HepG2 (cell line): ENCODE measurements at regions not wholly inside any gene's neighbourhood (a gene's known extent, or its start where the extent isn't known, plus 50 kb on each side); places are given as distances from the start of the nearest gene placed in this dataset.
"Not testable (repeated sequence)": the region's sequence is repeated elsewhere in the genome, so short reads cannot be mapped to it uniquely, and the experiment has no call there.

Source experiments
- ATAC-seq: fragments of 200-7000 bp; cut with Tn5 transposase; 3 replicates; pipeline ENCODE4 v1.9.1; 2020; ENCODE audit warnings: mild to moderate bottlenecking, moderate library complexity
- BruUV-seq: library from RNA; stranded (reverse); fragments of 400-500 nt; replicated peaks from 2 replicates; lab custom pipeline; 2021; lab: Mats Ljungman, UMichigan
- CTCF ChIA-PET: fragments of 300-600 bp; formaldehyde crosslinking; extraction: SDS; loops from one replicate; lab custom pipeline; 2021; ENCODE audit warnings: low total read pairs, inconsistent platforms, low intra/inter-chr PET ratio; lab: Yijun Ruan, JAX
- POLR2A ChIA-PET: fragments of 350-600 bp; sonication (Branson Sonifier 250); formaldehyde crosslinking; loops from one replicate; lab custom pipeline; 2020; ENCODE audit warnings: antibody characterized with exemption, inconsistent platforms; lab: Yijun Ruan, JAX
- DNase-seq: peaks from one replicate; pipeline ENCODE4 v3.0.0-alpha.2; 2015; ENCODE audit warnings: low spot score
- FAIRE-seq: peaks from 3 replicates; lab custom pipeline; 2011; peaks lifted over from hg19 to GRCh38; lab: Jason Lieb, UNC
- H2AFZ ChIP-seq: one replicate; pipeline ENCODE4 v1.6.1; 2011; ENCODE audit warnings: low read length, inconsistent platforms
- H3K27ac ChIP-seq: fragments of 300-600 bp; 3 replicates; pipeline ENCODE4 v1.8.0; 2011; ENCODE audit warnings: mixed run types, mild to moderate bottlenecking, mixed read lengths, low read length, inconsistent platforms; ENCODE audit not compliant: insufficient read depth; ENCODE audit errors: extremely low read length
- H3K27me3 ChIP-seq, 2 experiments: fragments of 200-600 bp in 1 of 2; 2 replicates in 1 of 2; 3 replicates in 1 of 2; pipeline versions ENCODE4 v1.6.0 to v1.8.0; 2011; ENCODE audit warnings: low read length in 2 of 2, mild to moderate bottlenecking in 2 of 2, moderate library complexity in 2 of 2, inconsistent platforms in 1 of 2; ENCODE audit not compliant: insufficient read depth in 2 of 2, control insufficient read depth in 1 of 2
- H3K36me3 ChIP-seq, 2 experiments: fragments of 200-600 bp in 1 of 2; replicated peaks in 1 of 2; 2 replicates in 1 of 2; 3 replicates in 1 of 2; pipeline versions ENCODE4 v1.5.1 to v1.8.0; 2011; ENCODE audit warnings: low read length in 2 of 2, inconsistent platforms in 1 of 2; ENCODE audit not compliant: insufficient read depth in 2 of 2, control insufficient read depth in 1 of 2
- H3K4me1 ChIP-seq: 2 replicates; pipeline ENCODE4 v1.5.1; 2012; ENCODE audit warnings: low read length, inconsistent platforms; ENCODE audit not compliant: insufficient read depth
- H3K4me2 ChIP-seq: 2 replicates; pipeline ENCODE4 v1.6.0; 2011; ENCODE audit warnings: low read depth, low read length, inconsistent platforms
- H3K4me3 ChIP-seq, 3 experiments: fragments of 200-600 bp in 1 of 3; sonication (generic), shearing (Covaris generic) in 1 of 3; replicated peaks in 1 of 3; 2 replicates each; pipeline ENCODE4 v1.5.1; 2011 to 2016; ENCODE audit warnings: low read length in 3 of 3, inconsistent platforms in 2 of 3, low read depth in 2 of 3, mild to moderate bottlenecking in 2 of 3, control low read depth in 1 of 3, mixed read lengths in 1 of 3; ENCODE audit not compliant: insufficient read depth in 1 of 3
- H3K79me2 ChIP-seq: one replicate; pipeline ENCODE4 v1.6.1; 2011; ENCODE audit warnings: low read length, inconsistent platforms; ENCODE audit not compliant: insufficient read depth
- H3K9ac ChIP-seq: 2 replicates; pipeline ENCODE4 v1.6.0; 2011; ENCODE audit warnings: mild to moderate bottlenecking, low read depth, low read length, inconsistent platforms; ENCODE audit not compliant: insufficient read depth
- H3K9me3 ChIP-seq: 2 replicates; pipeline ENCODE4 v1.5.1; 2012; ENCODE audit warnings: mild to moderate bottlenecking, low read length
- H4K20me1 ChIP-seq: 2 replicates; pipeline ENCODE4 v1.6.0; 2011; ENCODE audit warnings: inconsistent platforms, mild to moderate bottlenecking, low read length, moderate library complexity; ENCODE audit not compliant: insufficient read depth
- ELF1 ChIP-seq: sonication (generic); formaldehyde crosslinking; IDR thresholded peaks from 2 replicates; pipeline ENCODE4 v1.4.0; 2020; ENCODE audit warnings: missing genetic modification reagents
- ZBTB3 ChIP-seq: sonication (generic); formaldehyde crosslinking; IDR thresholded peaks from 2 replicates; pipeline ENCODE4 v1.4.0; 2020; ENCODE audit warnings: low read depth, mild to moderate bottlenecking, moderate library complexity, missing genetic modification reagents, borderline replicate concordance
- ZFP36L2 ChIP-seq: sonication (generic); formaldehyde crosslinking; IDR thresholded peaks from 2 replicates; pipeline ENCODE4 v1.4.0; 2020; ENCODE audit warnings: missing genetic modification reagents
- WGBS: methylation state at CpG from one replicate; pipeline ENCODE4 v1.1.6; 2017; ENCODE audit warnings: low lambda C conversion rate; 5-methylcytosine and 5-hydroxymethylcytosine counted together
- in situ Hi-C: cut with HindIII; loops from 2 replicates; pipeline ENCODE4 v1.10.0; 2017; ENCODE audit warnings: low pct_unique_long_range_greater_than_20kb; ENCODE audit not compliant: extremely low pct_ligation_motif_present
- intact Hi-C: fragments of 100-400 bp; cut with micrococcal nuclease; formaldehyde crosslinking; loops from one replicate; pipeline ENCODE4 v1.10.0; 2022; ENCODE audit not compliant: unreplicated experiment
- TF ChIP-seq, protein P1 (sequence below): sonication (generic); formaldehyde crosslinking; IDR thresholded peaks from 2 replicates; pipeline ENCODE4 v1.5.0; 2020; ENCODE audit warnings: missing genetic modification reagents

- BruUV-seq: no TSS peak
- in situ Hi-C loops (no loop called here), intact Hi-C loops (no loop called here)
- ATAC-seq (no peak), DNase-seq (no peak), FAIRE-seq (no peak)
- Histone ChIP-seq H3K9me3 (peaks cover 57% of the 10 kb centered on the region), H2AFZ (no peak overlapping the region), H4K20me1 (no peaks in the 10 kb centered on the region), H3K4me1 (no peaks in the 10 kb centered on the region), H3K4me2 (no peak overlapping the region), H3K27ac (no peak overlapping the region), H3K27me3 (no peaks in the 10 kb centered on the region), H3K79me2 (no peaks in the 10 kb centered on the region), H3K4me3 (no peak overlapping the region)
- POLR2A ChIA-PET: no interaction called here
- TF ChIP-seq ZFP36L2 (CRISPR knock-in tag) (no peak), ZBTB3 (CRISPR knock-in tag) (no peak), ELF1 (no peak)
- TF ChIP-seq, protein P1, sequence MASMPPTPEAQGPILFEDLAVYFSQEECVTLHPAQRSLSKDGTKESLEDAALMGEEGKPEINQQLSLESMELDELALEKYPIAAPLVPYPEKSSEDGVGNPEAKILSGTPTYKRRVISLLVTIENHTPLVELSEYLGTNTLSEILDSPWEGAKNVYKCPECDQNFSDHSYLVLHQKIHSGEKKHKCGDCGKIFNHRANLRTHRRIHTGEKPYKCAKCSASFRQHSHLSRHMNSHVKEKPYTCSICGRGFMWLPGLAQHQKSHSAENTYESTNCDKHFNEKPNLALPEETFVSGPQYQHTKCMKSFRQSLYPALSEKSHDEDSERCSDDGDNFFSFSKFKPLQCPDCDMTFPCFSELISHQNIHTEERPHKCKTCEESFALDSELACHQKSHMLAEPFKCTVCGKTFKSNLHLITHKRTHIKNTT (CRISPR knock-in tag): no peak
- TF ChIP-seq, all 625 proteins: peak for 0
- H3K36me3 ChIP-seq: no peaks in the 10 kb centered on the region
- no peak overlapping the region for H3K9ac ChIP-seq
- CTCF ChIA-PET: no interaction called here
These were observed 507.9 kb downstream of the TTLL7 start for GRCh38 chr1:83490988-83491387.

DNA sequence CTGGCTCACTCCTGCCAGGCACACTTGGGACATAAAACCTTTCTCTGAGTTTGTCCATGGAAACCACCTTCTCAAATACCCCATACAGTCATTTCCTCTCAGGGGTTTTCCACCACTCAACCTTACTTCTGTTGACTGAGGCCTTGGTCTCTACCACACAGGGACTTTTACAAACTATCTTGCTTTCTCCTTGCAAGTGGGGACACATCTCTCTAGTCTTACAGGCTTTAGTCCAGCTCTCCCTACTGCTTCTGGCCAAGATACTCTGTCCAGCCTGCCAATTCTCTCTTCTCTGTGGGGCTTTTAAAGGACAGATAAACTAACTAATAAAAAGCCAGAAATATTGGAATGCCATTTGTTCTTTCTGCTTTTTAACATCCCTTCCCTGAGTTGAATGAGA, 510.8 kb downstream of the TTLL7 start:
- ATAC-seq, H4K20me1 ChIP-seq, POLR2A ChIA-PET, H3K4me1 ChIP-seq, H3K9ac ChIP-seq, H3K4me3 ChIP-seq, H3K79me2 ChIP-seq, H3K36me3 ChIP-seq, H3K4me2 ChIP-seq, FAIRE-seq, H3K27me3 ChIP-seq, H2AFZ ChIP-seq, BruUV-seq, H3K27ac ChIP-seq, in situ Hi-C loops, CTCF ChIA-PET, DNase-seq, intact Hi-C loops: not testable (repeated sequence)
- peaks cover 30% of the 10 kb centered on the region for H3K9me3 ChIP-seq

DNA sequence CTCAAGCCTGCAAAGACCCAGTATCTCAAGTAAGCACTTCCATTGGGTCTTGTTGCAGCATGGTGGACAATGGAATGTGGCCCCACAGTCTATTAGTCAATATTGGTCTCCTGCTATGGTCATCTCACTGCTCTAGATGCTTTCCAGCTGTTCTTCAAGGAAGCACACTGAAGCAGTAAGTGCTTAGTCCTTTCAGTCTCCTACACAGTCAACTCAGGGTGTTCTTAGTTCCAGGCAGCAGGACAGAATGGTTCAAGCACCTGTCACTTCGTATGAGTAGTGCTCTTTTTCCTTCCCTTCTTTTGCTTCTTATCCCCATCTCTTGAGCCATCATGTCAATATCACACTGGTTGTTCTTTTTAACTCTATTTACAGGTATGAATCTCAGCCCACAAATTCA, 511.5 kb downstream of the TTLL7 start:
- ATAC-seq: not testable (repeated sequence)

DNA sequence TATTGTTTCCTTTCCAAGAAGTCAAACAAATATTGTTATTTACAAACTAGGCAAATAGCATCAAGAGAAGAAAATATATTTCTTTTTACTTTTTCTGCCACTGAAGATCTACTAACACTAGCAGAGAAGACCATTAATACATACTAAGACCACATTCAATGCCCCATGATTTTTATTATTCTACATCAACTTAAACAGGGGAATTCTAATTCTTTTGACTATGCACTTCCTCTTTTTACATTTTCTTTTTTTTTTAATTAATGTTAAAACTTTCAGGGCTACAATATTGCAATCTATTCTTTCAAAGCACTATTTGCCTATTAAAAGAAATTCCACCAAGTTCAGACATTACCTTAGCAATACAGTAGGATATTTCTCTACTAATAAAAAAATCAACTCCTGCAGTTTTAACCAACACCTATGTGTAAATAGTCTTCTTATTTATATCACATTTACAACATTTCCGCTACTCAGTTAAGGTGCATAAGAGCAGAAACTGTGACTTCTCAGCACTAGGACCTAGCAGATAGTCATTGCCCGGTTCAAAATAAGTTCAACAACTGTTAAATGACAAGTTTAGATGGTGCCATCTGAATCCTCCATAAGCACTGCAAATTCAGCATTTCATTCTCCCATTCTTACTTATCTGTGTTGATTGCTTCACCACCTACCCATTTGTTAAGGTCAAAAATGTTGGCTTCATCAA, 513.5 kb downstream of the TTLL7 start:
- H3K36me3 ChIP-seq, POLR2A ChIA-PET, CTCF ChIA-PET, H4K20me1 ChIP-seq, H3K27me3 ChIP-seq, H3K4me1 ChIP-seq, ATAC-seq, in situ Hi-C loops, H3K27ac ChIP-seq, FAIRE-seq, BruUV-seq, H3K9ac ChIP-seq, H3K79me2 ChIP-seq, H2AFZ ChIP-seq, DNase-seq, H3K4me2 ChIP-seq, H3K4me3 ChIP-seq, intact Hi-C loops: not testable (repeated sequence)
- H3K9me3 ChIP-seq: peaks cover 13% of the 10 kb centered on the region
- 44% methylated on average over 2 of the region's 2 CpGs for WGBS

More for the DNA sequence above, 511.5 kb downstream of the TTLL7 start:
- CTCF ChIA-PET, H3K36me3 ChIP-seq, H3K4me3 ChIP-seq, H2AFZ ChIP-seq, H3K4me2 ChIP-seq, FAIRE-seq, H3K27ac ChIP-seq, BruUV-seq, in situ Hi-C loops, H3K27me3 ChIP-seq, intact Hi-C loops, POLR2A ChIA-PET, DNase-seq, H3K79me2 ChIP-seq, H3K9ac ChIP-seq, H4K20me1 ChIP-seq, H3K4me1 ChIP-seq: not testable (repeated sequence)
- 7% methylated on average over 1 of the region's 1 CpG for WGBS
- H3K9me3 ChIP-seq: peaks cover 29% of the 10 kb centered on the region
